ENCODE measurements at regions not wholly inside any gene's neighbourhood (a gene's known extent, or its start where the extent isn't known, plus 50 kb on each side); places are given as distances from the start of the nearest gene placed in this dataset.

GRCh38 chrX:39450234-39450977 is 647.4 kb downstream of the BCOR start (continued):
- TF ChIP-seq MXD1 (CRISPR knock-in tag; IDR thresholded peaks at IDR 0.05; ENCODE audit: borderline replicate concordance, poor library complexity, severe bottlenecking) (no peak), FIP1L1 (IDR thresholded peaks at IDR 0.05; ENCODE audit: low read depth, low read length, poor library complexity, severe bottlenecking) (no peak), E2F5 (CRISPR knock-in tag; IDR thresholded peaks at IDR 0.05) (no peak), RFX5 (IDR thresholded peaks at IDR 0.05; ENCODE audit: low read depth, low read length) (no peak), TCF15 (CRISPR knock-in tag; IDR thresholded peaks at IDR 0.05) (no peak), CBFA2T2 (conservative IDR thresholded peaks at IDR 0.05) (no peak), ZNF512 (tag; IDR thresholded peaks at IDR 0.05) (no peak), BMI1 (IDR thresholded peaks at IDR 0.05; ENCODE audit: low read length) (0 out of 2 replicates have a peak, but pooled peaks have one; percentile 44), CCAR2 (IDR thresholded peaks at IDR 0.05; ENCODE audit: low read depth, low read length) (no peak), TAF15 (IDR thresholded peaks at IDR 0.05; ENCODE audit: low read depth, low read length) (no peak), EWSR1 (IDR thresholded peaks at IDR 0.05; ENCODE audit: borderline replicate concordance, low read depth, partially characterized antibody) (no peak), PKNOX1 (IDR thresholded peaks at IDR 0.05) (peak; percentile 65), FOXJ2 (tag; IDR thresholded peaks at IDR 0.05) (no peak), NR2C1 (IDR thresholded peaks at IDR 0.05) (0 out of 2 replicates have a peak, but pooled peaks have one; percentile 13), NR2C1 (tag; IDR thresholded peaks at IDR 0.05) (peak; percentile 75), JUN (IDR thresholded peaks at IDR 0.05; ENCODE audit: borderline replicate concordance, low read depth, low read length) (no peak), JUN (CRISPR knock-in tag; IDR thresholded peaks at IDR 0.05; ENCODE audit: borderline replicate concordance) (no peak)
- TF ChIP-seq, protein P1, sequence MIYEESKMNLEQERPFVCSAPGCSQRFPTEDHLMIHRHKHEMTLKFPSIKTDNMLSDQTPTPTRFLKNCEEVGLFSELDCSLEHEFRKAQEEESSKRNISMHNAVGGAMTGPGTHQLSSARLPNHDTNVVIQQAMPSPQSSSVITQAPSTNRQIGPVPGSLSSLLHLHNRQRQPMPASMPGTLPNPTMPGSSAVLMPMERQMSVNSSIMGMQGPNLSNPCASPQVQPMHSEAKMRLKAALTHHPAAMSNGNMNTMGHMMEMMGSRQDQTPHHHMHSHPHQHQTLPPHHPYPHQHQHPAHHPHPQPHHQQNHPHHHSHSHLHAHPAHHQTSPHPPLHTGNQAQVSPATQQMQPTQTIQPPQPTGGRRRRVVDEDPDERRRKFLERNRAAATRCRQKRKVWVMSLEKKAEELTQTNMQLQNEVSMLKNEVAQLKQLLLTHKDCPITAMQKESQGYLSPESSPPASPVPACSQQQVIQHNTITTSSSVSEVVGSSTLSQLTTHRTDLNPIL (CRISPR knock-in tag; IDR thresholded peaks at IDR 0.05) = no peak
- TF ChIP-seq, protein P2, sequence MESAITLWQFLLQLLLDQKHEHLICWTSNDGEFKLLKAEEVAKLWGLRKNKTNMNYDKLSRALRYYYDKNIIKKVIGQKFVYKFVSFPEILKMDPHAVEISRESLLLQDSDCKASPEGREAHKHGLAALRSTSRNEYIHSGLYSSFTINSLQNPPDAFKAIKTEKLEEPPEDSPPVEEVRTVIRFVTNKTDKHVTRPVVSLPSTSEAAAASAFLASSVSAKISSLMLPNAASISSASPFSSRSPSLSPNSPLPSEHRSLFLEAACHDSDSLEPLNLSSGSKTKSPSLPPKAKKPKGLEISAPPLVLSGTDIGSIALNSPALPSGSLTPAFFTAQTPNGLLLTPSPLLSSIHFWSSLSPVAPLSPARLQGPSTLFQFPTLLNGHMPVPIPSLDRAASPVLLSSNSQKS (CRISPR knock-in tag; IDR thresholded peaks at IDR 0.05) = no peak
- TF ChIP-seq, protein P3, sequence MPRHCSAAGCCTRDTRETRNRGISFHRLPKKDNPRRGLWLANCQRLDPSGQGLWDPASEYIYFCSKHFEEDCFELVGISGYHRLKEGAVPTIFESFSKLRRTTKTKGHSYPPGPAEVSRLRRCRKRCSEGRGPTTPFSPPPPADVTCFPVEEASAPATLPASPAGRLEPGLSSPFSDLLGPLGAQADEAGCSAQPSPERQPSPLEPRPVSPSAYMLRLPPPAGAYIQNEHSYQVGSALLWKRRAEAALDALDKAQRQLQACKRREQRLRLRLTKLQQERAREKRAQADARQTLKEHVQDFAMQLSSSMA (CRISPR knock-in tag; IDR thresholded peaks at IDR 0.05) = no peak
